ENCODE measurements at regions not wholly inside any gene's neighbourhood (a gene's known extent, or its start where the extent isn't known, plus 50 kb on each side); places are given as distances from the start of the nearest gene placed in this dataset.

DNA sequence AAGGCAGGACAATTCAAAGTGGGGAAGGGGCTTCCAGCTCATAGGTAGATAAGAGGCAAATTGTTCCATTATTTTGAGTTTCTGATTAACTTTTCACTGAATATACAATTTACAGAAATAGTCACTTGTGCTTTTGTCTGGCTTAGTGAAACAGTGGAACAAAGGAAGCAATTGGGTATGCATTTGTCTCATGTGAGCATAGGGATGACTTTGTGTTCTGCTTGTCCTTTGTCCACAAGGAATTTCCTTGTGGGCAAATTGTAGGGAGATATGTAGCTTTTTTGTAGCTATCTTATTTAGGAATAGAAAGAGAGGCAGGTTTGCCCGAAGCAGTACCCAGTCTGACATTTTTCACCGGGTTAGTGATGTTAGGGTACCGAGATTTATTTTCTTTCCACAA lies 1224.8 kb downstream of the SLITRK1 start:
- in situ Hi-C loops (cut with HindIII; ENCODE audit: low sequenced_read_pairs), result no loop called here

DNA sequence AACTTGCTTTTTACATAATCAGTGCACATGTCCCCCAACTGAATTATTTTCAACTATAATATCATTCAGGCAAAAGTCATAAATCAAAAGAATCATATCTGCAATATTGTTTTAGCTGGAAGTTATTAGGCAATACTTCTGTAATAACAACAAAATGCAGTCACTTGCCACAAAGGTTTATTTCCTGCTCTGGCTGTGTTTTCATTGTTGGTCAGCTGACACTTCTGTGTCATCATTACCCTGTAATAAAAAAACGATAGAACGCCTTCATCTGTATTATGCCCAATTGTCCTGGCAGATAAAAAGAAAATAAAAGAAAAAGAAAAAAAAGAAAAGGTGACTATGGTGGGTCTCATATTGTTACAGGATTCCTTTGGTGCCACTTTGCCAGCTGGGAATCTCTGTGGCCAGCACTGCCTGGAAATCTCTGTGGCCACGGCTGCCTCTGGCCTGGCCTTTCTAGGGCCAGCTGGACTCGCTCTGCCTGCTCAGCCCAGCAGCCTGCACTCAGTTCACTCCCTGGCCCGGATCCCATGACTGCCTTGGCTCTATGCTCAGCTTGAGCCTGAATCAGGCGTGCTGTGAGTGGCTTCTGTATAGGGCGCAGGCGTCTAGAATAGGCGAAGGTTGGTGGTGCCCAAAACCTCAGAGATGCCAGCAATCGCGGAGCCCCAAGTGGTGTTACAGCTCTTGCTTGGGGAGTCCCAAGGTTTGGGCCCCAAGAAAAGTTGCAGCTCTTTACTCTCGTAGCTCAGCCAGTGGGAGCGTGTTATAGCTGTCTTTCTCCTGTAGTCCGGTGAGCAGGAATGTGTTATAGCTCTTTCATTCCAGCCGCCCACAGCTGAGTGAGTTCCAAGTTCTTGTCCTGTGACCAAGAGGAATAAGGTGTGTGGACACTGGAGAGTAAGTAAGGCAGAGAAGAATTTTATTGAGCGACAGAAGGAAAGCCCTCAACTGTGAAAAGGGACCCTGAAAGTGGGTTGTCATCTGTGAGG lies 1227.1 kb downstream of the SLITRK1 start:
- in situ Hi-C loops (cut with HindIII; ENCODE audit: low sequenced_read_pairs), result no loop called here

DNA sequence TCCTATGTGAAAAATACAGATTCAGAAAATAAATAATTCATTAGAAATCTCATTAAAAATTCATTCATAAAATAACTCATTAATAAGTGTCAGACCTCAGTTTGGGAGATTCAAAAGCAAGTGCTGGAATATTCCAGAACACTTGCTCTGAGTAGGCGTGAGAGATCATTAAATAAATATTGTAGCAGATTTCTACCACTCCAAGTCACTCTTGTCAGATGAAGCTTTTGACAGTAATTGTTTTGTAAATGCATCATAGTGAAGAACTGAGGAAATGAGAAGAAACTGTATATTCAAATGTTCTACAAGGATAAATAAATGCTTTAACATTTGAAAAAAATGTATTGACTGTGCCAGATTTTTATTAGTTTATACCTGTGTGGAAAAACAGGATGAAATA lies 1228.1 kb downstream of the SLITRK1 start:
- in situ Hi-C loops (cut with HindIII; ENCODE audit: low sequenced_read_pairs), result no loop called here

DNA sequence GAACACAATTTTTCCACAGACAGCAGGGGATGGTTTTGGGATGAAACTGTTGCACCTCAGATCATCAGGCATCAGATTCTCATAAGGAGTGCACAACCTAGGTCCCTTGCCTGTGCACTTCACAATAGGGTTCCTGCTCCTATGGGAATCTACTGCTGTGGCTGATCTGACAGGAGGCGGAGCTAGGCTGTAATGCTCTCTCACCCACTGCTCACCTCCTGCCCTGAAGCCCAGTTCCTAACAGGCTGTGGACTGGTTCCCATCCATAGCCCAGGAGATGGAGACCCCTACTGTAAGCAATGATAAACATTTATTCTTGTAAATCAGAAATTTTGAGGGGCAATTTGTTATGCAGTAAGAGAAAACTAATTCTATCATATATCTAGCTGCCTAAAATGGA lies 1234.7 kb downstream of the SLITRK1 start:
- in situ Hi-C loops (cut with HindIII; ENCODE audit: low sequenced_read_pairs), result no loop called here

DNA sequence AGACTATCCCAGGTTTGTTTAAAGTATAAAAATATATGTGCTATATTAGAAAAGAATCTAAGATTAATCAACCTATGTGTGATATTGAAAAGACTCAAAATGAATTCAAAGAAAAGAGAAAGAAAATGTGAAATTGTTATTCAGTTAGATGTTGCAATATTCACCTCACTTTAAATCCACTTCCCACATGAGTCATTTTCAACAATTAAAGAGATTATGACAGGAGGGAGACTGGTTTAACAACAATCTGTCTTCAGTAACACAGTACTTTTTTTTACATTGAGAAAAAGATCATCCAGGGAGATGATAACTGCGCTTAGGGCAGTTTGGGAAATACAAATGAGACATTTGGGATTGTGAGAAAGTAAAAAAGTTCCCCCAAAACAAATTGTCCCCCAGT lies 1246.2 kb downstream of the SLITRK1 start:
- in situ Hi-C loops (cut with HindIII; ENCODE audit: low sequenced_read_pairs), result no loop called here

DNA sequence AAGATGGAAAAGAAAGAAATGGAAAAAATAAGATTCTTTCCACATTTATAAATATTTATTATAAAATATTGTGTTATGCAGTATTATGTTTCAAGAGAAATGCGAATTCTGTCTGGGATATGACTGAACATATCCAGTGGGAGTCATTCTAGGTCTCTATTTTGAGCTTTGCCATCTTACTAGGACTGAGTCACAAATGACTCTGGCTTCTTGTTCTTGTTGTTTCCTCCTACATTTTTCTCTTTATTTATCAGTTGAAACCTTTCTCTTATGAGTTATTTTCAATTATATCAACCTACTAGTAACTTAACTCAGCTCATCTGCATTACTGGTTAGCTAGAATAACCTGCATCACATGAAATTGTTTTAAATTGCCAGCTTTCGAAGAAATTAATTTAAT lies 1247.3 kb downstream of the SLITRK1 start:
- in situ Hi-C loops (cut with HindIII; ENCODE audit: low sequenced_read_pairs), result no loop called here

DNA sequence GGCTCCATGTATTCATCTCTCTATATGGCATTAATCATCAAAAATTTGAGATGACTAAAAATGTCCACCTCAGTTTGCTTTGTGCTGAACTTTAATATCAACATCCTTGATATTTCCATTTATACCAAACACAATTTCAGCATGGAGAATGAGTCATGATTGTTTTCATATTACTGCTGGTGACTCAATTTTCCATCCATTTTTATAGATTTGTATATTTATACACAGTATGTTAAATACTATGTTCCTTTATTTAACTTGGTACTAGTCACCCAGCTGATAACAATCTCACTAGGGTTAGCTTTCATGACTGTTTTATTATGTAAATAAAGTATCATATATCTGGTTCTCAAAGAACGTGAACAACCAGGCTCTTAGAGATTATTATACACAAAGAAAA lies 1255.1 kb downstream of the SLITRK1 start:
- in situ Hi-C loops (cut with HindIII; ENCODE audit: low sequenced_read_pairs), result no loop called here

DNA sequence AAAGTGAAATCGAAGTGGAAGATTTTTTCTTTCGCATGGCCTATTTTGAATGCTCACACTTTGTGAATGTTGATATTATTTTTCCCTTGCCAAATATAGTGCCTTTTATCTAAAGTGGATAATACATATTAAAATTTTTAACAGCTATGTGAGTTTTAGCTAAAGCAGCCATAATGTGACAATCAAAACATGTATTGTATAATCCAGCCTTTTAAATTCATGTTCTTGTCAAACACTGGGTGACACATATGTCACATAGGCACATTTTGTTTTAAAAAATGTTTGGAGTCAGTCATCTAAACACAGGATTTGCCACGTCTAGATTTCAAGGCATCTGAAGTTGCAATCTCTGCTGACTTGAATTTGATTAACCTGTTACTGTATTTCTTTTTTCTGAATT lies 1256.6 kb downstream of the SLITRK1 start:
- in situ Hi-C loops (cut with HindIII; ENCODE audit: low sequenced_read_pairs), result no loop called here

DNA sequence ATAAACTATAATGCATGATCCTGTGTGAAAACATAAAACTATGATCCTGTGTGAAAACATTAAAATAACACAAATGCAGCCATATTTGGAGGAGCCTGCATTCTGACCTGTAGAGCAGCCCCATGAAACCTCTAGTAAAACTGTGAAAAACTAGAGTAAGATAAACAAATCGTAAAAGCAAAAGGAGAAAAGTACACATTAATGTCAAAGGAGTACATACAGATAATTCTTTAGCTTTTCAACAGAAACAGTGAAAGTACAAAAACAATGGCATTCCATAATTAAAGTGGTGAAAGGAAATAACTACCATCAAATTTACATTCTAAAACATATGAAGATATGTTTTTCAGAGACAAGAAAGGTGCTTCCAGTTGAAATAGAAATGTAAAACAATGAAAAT lies 1267.2 kb downstream of the SLITRK1 start:
- in situ Hi-C loops (cut with HindIII; ENCODE audit: low sequenced_read_pairs), result no loop called here

DNA sequence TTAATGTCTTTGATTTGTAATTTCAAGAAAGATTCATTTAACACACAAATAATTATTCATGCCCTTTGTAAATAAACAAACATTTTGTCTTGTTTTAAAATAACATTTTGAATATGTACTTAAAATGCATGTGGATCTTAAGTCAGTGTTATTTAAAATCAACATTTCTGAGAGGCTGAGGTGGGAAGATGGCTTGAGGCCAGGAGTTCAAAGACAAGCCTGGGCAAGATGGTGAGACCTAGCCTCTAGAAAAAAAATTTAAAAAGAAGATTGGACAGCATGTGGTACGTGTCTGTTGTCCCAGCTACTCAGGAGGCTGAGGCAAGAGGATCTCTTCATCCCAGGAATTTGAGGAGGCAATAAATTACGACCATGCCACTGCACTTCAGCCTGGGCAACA lies 1268.2 kb downstream of the SLITRK1 start:
- in situ Hi-C loops (cut with HindIII; ENCODE audit: low sequenced_read_pairs), result no loop called here

DNA sequence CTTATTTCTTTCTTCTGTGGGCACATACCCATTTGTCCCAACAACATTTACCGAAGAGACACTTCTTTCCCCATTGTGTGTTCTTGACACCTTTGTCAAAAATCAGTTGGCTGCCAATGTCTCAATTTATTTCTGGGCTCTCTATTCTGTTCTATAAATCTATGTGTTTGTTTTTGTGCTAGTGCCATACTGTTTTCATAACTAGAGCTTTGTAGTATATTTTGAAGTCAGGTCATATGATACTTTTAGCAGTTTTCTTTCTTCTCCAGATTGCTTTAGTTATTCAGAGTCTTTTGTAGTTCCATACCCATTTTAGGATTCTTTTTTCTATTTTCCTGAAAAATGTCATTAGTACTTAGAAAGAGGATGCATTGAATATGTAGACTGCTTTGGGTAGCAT lies 1276.3 kb downstream of the SLITRK1 start:
- in situ Hi-C loops (cut with HindIII; ENCODE audit: low sequenced_read_pairs), result no loop called here

DNA sequence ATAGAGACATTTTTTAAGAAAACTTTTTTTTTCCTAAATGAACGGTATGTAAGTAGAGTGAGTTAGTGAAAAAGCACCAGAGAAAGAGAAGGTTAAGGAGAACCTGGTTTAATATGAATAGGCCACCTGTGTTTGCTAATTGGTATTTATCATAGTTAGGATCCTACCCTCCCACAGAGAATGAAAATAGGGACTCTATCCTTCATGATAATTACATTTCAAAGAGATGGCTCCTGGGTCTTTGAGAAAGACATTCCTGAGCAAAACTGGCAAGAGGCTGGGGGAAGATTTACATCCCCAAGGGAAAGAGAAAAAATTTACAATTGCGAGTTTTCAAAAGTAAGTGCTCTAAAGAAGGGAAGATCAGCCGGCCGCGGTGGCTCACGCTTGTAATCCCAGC lies 1284.5 kb downstream of the SLITRK1 start:
- in situ Hi-C loops (cut with HindIII; ENCODE audit: low sequenced_read_pairs), result no loop called here

DNA sequence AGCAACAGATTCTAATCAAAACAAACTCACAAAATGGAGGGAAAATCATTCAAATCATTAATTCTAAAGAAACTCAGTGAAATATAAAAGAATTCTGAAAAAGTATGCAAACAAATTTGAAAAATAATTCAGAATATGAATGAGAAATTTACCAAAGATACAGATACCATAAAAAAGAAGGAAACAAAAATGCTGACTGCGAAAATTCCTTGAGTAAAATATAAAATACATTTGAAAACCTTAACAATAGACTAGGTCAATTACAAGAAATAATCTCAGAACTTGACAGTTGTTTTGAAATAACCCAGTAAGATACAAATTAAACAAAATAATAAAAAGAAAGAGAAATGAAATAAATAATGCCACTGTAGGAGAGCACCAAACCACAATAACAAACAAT lies 1289.0 kb downstream of the SLITRK1 start:
- in situ Hi-C loops (cut with HindIII; ENCODE audit: low sequenced_read_pairs), result no loop called here

DNA sequence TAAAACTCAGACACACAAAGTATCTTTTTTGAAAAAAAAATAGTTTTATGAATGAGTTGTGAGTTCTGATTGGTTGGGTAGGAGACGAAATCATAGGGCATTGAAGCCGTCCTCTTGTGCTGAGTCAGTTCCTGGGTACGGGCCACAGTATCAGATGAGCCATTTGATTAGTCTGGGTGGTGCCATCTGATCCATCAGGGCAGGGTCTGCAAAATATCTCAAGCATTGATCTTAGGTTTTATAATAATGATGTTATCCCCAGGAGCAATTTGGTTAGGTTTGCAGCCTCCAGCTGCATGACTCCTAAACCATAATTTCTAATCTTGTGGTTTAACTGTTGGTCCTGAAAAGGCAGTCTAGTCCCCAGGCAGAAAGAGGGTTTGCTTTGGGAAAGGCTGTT lies 1310.6 kb downstream of the SLITRK1 start:
- in situ Hi-C loops (cut with HindIII; ENCODE audit: low sequenced_read_pairs), result no loop called here

DNA sequence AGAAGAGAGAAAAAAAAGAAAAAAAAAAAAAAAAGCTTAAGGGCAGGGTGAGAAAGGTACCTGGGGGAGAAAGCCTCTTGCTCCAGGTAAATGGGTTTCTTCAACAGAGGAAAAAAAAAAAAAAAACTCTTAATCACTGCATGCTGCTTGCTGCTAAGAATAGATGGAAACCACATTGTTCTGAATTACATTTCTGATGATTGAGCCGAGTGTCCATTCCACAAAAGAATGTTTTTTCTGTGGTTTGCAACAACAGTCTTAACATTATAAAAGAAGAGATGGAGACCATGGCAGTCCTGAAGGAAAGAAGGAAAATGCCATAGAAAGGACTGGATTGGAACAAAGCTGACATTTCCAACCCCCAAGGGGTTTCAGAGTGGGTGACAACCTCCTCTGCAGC lies 1312.7 kb downstream of the SLITRK1 start:
- in situ Hi-C loops (cut with HindIII; ENCODE audit: low sequenced_read_pairs), result no loop called here

DNA sequence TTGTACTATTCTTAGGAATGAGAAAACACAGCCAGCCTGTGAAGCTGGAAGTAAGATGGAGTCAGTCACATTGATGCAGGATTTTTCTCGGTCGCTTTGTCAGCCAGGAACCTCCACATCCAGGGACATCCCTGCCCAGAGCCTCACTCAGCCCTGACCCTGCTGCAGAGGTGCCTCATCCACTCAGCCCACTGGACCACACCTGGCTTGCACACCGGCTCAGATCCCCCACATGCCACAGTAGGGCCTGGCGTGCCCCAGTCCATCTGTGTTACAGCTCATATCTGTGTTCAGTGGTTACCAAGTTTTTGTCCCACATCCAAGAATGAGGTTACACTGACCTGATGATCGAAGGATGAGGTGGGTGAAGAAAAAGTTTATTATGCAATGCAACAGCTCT lies 1315.4 kb downstream of the SLITRK1 start:
- in situ Hi-C loops (cut with HindIII; ENCODE audit: low sequenced_read_pairs), result no loop called here

DNA sequence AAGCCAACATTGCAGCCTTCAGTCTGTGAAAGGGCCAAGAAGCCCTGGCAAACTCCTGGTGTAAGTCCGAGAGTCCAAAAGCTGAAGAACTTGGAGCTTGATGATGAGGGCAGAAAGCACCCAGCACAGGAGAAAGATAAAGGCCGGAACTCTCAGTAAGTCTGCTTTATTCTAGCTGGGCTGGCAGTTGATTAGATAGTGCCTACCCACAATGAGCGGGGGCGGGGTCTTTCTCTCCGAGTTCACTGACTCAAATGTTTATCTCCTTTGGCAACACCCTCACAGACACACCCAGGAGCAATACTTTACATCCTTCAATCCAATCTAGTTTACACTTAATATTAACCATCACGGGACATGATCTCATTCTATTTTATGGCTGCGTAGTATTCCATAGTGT lies 1317.1 kb downstream of the SLITRK1 start:
- in situ Hi-C loops (cut with HindIII; ENCODE audit: low sequenced_read_pairs), result no loop called here

DNA sequence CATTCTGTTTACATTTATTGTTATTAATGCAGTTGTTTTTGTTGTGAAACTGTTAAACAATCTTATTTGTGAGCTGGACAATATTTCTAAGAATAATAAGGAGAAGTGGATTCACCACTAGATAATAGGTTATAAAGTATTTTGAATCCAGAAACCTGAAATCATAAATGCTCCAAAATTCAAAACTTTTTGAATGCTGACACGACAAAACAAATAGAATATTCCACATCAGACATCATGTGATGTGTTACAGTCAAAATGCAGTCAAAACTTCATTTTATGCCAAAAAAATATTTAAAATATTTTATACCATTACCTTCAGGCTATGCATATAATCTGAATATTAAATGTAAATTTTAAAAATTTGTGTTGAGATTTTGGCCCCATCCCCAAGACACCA lies 1321.4 kb downstream of the SLITRK1 start:
- in situ Hi-C loops (cut with HindIII; ENCODE audit: low sequenced_read_pairs), result no loop called here

DNA sequence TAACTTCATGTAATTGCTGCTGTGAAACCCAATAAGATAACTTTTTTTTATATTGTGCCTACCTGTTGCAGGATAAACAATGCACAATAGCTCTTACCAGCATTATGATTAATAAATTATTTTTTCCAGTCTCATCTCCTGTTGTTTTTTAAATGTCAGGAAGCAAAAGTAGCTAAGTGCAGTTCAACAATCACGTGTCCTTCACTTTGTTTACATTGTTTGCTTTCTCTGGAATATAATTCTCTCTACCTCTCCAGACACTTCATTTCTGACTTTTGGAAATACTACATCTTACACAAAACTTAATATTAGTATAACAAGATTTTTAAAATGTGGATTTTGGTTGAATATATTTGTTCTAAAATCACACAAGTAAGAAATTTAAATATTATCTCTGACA lies 1359.4 kb downstream of the SLITRK1 start:
- in situ Hi-C loops (cut with HindIII; ENCODE audit: low sequenced_read_pairs), result no loop called here

DNA sequence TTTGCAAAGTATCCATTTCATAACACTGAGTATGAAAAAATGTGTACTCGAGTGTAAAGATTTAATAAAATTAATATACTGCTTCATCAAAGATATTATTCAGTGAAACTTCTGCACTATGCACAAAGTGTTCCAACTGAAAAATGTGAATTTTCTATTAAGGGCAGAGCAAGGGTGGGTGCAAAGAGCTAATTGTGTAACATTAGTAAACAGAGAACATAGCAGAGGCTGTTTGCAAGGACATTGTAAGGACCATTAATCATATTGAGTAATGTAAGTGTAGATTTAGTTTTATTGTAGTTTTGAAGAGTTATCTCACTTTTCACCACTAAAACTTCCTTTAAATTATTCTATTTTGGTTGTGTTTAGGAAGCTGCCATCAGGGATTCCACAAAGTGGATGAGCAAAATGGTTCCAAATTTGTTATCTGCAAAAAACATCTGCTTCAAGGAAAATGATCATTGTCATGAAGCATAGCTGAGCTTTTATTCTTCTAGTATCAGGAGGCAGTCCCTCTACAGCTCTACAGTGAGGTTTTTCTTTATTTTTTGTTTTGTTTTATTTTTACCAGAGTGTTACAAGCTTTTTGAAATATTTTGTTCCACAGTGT lies 1375.4 kb downstream of the SLITRK1 start:
- in situ Hi-C loops (cut with HindIII; ENCODE audit: low sequenced_read_pairs), result no loop called here

DNA sequence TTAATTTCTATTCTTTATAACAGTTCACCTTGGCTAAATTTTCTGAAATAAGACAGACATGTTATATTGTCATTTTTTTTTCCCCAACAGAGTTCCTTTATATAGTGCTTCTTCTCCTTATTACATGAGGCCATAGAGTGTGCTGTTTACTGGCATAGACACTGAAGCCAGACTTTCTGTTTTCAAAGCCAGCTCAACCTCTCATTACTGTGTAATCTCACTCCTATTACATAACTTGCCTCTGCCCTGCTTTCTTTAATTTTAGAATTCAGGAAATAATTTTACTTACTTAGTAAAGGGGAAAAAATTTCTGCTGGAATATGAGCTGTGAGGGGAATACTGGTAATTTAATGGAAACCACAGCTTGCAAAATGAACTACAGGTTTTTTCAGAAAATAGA lies 1380.4 kb downstream of the SLITRK1 start:
- in situ Hi-C loops (cut with HindIII; ENCODE audit: low sequenced_read_pairs), result no loop called here

DNA sequence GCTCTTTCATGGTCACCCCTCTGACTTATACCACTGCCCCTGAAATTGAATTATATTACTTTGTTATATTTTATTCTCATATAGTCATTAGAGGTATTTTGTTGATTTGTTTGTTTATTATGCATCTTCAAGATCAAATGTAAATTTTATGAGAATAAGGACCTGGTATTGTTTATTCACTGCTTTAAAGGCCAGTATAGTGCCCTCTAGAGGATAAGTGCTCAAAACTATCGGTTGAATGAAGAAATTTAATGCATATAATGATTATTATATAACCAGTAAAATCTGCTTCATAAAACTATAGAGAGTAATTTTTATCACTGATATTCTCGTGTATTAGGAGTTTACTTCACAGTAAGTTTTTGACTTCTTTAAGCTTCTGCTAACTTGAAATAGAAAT lies 1401.9 kb downstream of the SLITRK1 start:
- in situ Hi-C loops (cut with HindIII; ENCODE audit: low sequenced_read_pairs), result no loop called here

Measured in endothelial cell of hepatic sinusoid (primary cell).